UCSD-AML1 (cell line): ENCODE measurements at regions not wholly inside any gene's neighbourhood (a gene's known extent, or its start where the extent isn't known, plus 50 kb on each side); places are given as distances from the start of the nearest gene placed in this dataset.
A peak's percentile ranks its signal among the peaks of the same experiment; 100 is the strongest.
"Not testable (repeated sequence)": the region's sequence is repeated elsewhere in the genome, so short reads cannot be mapped to it uniquely, and the experiment has no call there.

Experiments
- DNase-seq: peaks from one replicate; lab custom pipeline; 2025; ENCODE audit not compliant: unreplicated experiment; lab: John Stamatoyannopoulos, UW

DNA sequence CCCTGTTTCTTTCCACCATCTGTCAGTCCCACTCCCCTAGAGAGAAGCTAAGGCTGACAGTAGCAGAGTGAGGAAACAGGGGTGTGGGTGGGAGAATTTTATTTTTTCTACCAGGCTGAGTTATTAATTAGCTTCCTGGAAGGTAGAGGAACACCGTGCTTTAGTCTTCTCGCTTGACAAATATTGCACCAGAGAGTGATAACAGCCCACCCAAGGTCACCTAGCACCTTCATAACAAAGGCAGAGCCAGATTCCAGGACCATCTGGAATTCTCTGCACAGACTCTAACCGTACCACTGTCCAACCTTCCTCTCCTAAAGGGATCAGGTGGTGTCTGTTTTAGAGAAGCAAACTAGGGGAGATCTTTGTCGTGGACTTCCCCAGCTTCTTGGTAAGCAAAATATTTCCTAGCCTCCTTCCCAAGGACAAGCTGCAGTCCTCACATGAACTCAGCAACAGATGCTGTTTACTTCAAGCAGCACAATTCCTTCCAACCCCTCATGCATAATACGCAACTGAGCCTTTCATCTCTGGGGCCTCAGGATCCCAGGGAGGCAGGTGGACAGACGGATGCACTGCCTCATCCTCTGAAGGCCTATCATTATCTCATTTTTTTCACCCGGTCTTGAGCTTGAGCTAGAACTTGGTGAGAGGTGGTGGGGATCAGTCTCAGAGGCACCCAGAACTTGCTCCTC is 308.7 kb upstream of the BRINP1 start:
- no peak for DNase-seq

GRCh38 chr9:119675951-119676350 is 306.7 kb upstream of the BRINP1 start:
- DNase-seq = no peak

DNA sequence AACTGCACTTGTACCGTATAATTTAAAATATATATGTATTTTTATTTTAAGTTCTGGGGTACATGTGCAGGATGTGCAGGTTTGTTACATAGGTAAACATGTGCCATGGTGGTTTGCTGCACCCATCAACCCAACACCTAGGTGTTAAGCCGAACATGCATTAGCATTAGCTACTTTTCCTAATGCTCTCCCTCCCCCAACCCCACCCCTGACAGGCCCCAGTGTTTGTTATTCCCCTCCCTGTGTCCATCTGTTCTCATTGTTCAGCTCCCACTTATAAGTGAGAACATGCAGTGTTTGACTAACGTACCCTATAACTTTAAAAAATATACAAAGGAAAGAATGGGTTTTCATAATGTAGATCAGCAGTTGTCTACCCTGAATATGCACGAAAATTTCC is 303.5 kb upstream of the BRINP1 start:
- DNase-seq = not testable (repeated sequence)

DNA sequence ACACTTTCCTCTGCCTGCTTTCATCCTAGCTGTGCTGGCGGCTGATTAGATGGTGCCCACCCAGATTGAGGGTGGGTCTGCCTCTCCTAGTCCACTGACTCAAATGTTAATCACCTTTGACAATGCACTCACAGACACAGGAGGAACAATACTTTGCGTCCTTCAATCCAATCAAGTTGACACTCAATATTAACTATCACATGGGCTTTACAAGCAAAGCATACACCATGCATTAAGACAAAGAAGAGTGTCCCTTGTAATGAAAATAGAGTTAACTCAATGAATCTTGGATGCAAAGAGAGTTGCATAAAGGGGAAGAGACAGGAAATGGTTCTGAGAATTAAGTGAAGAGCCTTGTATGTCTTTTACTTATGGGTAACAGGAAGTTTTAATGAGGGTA is 298.7 kb upstream of the BRINP1 start:
- DNase-seq = no peak

- no peak for DNase-seq
Measured at GRCh38 chr9:119667163-119667562, 297.9 kb upstream of the BRINP1 start.

- DNase-seq = no peak
Measured at GRCh38 chr9:119662329-119662728, 293.1 kb upstream of the BRINP1 start.

- no peak for DNase-seq
Measured at GRCh38 chr9:119652931-119653330, 283.7 kb upstream of the BRINP1 start.

- no peak for DNase-seq
Measured at GRCh38 chr9:119649205-119649604, 280.0 kb upstream of the BRINP1 start.

GRCh38 chr9:119639287-119639955 is 270.2 kb upstream of the BRINP1 start:
- no peak for DNase-seq

DNA sequence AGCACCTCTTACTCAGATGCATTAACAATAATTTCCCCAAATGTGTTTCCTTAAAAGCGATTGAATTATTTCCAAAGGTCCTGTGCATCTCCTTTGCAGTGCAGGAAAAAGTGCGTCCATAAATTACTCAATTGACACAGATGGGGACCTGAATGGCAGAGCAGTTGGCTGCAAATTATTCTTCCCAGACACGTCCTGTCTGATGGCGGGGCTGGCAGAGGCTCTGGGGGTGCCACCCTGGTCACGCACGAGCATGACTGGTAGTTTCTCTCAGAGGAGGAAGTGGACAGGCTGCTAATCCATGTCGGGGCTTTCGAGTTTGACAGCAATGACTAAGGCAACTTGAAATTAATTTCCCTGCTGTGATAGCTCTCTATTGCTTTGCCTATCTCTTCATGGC is 264.8 kb upstream of the BRINP1 start:
- no peak for DNase-seq

DNA sequence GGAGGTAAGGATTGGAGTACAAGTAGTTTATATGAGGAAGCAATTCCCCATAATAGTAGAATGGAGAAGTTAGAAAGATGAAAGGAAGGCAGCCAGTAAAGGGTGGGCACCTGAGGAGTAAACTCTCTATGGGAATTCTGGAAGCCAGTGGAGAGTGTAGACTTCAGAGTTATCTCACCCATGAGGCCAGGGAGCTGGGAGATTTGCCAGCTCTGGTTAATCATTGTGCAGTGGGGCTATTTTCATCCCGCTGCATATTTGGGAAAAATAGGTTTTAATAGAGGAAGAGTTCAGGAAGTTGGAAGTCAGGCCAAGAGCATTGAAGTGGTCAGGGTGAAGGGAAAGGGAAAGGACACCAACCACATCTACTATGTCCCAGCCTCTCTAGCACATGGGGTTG is 242.3 kb upstream of the BRINP1 start:
- no peak for DNase-seq

GRCh38 chr9:119609277-119609971 is 240.2 kb upstream of the BRINP1 start:
- DNase-seq = no peak

DNA sequence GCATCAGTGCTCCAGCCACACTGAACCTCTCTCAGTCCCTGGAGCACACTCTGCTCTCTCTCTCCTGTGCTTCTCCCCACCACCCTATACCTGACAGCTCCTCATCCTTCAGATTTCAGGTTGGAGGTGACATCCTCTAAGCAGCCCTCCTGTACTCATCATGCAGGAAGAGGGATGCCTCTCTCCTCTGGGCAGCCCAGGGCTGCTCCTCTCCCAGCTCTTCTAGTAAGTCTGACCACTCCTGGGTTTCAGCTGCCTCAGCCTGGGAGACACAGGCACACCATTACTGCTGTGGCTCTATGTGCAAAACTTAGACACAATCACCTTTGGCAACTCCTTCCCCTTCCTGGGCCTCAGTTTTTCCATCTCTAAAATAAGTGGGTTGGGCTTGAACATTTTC is 232.4 kb upstream of the BRINP1 start:
- no peak for DNase-seq

DNA sequence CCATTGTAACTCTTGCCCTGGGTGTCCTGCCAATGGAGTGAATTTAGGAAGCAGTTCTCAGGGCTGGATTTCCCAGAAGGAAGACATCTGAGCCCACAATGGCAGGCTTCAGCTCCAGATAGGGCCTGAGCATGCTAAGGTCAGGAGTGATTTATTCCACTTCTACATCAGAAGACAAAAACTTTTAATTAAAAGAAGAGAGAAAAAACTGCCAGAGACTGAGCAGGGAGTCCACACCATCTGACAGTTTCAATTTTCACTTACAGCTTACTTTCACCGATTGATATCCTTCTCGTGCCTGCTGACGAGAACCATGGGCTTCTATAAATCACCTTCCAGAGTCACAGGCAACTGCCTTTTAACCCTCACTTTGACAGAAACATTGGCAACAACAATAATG is 228.3 kb upstream of the BRINP1 start:
- DNase-seq = no peak

GRCh38 chr9:119596703-119597102 is 227.5 kb upstream of the BRINP1 start:
- no peak for DNase-seq

GRCh38 chr9:119588874-119589744 is 219.9 kb upstream of the BRINP1 start:
- DNase-seq = no peak

DNA sequence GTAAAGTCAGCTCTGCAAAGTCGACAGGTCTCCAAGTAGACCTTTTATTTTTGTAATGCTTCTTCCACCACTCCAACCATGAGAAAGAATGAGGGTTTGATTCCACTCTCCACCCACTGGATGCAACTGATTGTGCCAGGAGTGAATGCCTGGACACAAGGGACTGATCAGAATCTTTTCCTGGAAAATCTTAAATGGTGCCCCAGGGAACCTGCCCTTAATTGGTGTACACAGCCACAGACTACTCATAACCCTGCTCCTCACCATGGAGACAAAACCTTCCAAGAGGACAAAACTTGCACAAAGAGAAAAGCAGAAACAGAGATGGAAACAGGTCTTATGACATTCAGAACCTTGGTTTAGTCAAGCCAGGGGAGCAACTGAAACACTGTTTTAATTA is 208.6 kb upstream of the BRINP1 start:
- DNase-seq = no peak

DNA sequence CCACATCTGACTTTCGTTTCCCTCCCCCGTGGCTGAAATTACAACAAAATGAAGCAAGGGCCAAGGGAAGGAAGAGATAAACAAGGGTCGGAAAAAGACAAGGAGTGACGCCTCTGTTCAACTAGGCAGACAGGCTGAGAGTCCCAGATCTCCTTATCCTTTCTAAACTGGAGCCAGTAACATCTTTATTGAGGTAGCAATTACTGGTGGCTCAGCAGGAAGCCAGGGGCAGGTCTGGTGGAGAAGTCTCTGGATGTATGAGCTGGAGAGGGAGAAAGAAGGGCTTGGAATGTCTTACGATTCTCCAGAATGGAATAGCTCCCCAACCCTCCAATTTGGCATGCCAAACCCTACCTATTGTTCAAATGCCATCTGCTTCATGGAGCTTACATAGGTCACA is 190.8 kb upstream of the BRINP1 start:
- DNase-seq = no peak

DNA sequence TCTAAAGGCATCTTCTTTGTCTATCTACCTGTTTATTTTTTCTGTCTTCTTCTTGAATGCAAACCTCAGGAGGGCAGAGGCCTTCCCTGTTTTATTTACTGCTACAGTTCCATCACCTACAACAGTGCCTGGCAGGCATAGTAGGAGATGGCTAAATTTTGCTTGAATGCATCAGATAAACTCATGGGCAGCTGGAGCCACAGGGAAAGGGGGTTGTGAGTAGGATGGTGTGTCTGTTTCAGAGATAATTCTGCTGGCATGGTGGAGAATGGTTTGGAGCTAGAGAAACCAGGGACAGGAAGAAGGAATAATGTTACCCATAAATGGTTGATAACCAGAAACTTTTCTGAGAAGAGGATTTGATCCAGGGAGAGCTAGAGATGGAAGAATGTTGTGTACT is 189.8 kb upstream of the BRINP1 start:
- DNase-seq = no peak

DNA sequence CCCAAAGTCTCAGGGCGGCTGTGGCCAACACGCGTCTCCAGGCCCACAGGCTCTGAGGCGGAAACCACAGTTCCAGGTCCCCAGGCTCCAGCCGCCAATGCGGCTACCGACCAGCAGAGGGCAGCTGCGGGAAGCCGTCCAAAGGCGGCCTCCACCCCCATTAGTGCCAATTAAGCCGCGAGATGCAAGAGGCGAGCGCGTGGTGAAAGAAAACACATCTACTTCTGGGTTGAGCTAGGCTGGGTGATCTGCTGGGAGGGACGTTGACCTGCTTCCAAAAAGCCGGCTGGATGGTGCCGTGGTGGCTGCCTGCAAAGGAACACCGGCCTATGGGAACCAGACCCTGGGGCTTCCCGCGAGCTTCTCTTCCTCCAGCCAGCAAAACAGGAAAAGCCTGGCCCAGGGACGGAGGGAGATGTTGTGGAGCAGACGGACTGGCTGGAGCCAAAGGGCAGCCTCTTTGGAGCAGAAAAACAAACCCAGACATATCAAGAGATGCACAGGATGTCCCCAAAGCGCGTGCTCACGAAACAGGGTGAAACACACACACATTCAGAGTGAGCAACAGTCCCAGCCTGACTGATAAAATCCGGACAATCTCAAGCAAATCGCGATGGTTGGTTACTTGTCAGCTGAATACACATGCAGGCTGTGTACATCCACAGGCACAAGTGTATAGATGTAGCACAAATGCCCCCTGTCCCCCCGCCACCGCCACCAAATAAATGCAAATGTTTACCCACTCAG is 187.1 kb upstream of the BRINP1 start:
- DNase-seq = peak; percentile 77

- DNase-seq = no peak
Measured at GRCh38 chr9:119544492-119544891, 175.3 kb upstream of the BRINP1 start.
